ENCODE measurements at regions not wholly inside any gene's neighbourhood (a gene's known extent, or its start where the extent isn't known, plus 50 kb on each side); places are given as distances from the start of the nearest gene placed in this dataset.

DNA sequence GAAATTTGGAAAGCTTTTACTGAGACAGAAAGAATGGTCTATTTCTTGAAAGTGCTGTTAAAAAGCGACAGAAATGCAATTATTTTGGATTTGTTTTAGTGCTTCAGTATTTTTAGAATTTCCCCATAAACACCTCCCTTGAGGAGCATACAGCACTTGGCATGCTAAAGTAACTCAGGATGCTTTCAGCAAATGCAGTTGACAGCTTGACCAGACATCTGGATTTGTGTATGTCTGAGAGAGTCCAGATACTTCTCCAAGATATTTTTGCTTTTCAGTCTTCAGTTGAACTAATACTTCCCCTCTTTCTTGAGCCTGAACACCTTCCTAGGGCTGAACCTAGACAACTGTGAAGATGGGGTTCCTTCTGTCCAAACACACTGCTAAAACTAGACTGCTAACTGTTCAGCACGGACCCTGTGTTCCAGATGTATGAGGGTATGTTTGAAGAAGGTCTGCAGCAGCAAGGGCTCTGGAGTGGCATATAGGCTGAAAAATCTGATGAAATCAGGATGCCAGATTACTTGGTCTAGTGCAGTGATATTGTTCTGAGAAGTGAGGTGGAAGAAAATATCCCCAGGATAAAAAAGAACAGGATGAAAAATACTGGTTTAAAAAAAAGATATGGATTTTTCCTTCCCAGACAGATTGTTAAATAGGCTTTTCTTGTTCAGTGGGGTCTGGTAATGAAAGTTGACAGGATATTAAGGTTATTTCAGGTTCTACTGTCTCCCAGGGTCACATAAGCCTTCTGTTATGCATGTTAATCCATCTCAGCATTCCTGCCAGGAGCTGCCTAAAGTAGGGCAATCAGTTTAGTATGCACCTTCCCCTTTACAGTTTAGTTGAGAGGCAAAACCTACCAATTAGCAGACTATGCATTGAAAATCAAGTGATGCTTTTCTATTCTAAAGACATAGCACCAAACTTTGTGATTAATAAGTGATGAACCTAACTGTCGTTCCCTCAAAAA is 516.9 kb upstream of the TBL1XR1 start:
- TF ChIP-seq, protein P1, sequence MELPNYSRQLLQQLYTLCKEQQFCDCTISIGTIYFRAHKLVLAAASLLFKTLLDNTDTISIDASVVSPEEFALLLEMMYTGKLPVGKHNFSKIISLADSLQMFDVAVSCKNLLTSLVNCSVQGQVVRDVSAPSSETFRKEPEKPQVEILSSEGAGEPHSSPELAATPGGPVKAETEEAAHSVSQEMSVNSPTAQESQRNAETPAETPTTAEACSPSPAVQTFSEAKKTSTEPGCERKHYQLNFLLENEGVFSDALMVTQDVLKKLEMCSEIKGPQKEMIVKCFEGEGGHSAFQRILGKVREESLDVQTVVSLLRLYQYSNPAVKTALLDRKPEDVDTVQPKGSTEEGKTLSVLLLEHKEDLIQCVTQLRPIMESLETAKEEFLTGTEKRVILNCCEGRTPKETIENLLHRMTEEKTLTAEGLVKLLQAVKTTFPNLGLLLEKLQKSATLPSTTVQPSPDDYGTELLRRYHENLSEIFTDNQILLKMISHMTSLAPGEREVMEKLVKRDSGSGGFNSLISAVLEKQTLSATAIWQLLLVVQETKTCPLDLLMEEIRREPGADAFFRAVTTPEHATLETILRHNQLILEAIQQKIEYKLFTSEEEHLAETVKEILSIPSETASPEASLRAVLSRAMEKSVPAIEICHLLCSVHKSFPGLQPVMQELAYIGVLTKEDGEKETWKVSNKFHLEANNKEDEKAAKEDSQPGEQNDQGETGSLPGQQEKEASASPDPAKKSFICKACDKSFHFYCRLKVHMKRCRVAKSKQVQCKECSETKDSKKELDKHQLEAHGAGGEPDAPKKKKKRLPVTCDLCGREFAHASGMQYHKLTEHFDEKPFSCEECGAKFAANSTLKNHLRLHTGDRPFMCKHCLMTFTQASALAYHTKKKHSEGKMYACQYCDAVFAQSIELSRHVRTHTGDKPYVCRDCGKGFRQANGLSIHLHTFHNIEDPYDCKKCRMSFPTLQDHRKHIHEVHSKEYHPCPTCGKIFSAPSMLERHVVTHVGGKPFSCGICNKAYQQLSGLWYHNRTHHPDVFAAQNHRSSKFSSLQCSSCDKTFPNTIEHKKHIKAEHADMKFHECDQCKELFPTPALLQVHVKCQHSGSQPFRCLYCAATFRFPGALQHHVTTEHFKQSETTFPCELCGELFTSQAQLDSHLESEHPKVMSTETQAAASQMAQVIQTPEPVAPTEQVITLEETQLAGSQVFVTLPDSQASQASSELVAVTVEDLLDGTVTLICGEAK (IDR thresholded peaks at IDR 0.05): no peak
- TF ChIP-seq, protein P1 (CRISPR knock-in tag; IDR thresholded peaks at IDR 0.05): no peak
- no peak for TF ChIP-seq YY1 (IDR thresholded peaks at IDR 0.05; ENCODE audit: insufficient read depth, insufficient replicate concordance, low read depth, low read length)
- no peak for TF ChIP-seq SIN3A (IDR thresholded peaks at IDR 0.05; ENCODE audit: borderline replicate concordance, low read depth, low read length)
- TF ChIP-seq FOXM1 (CRISPR knock-in tag; IDR thresholded peaks at IDR 0.05): no peak
- no peak for TF ChIP-seq ZNF629 (CRISPR knock-in tag; conservative IDR thresholded peaks at IDR 0.05)
- TF ChIP-seq, protein P2, sequence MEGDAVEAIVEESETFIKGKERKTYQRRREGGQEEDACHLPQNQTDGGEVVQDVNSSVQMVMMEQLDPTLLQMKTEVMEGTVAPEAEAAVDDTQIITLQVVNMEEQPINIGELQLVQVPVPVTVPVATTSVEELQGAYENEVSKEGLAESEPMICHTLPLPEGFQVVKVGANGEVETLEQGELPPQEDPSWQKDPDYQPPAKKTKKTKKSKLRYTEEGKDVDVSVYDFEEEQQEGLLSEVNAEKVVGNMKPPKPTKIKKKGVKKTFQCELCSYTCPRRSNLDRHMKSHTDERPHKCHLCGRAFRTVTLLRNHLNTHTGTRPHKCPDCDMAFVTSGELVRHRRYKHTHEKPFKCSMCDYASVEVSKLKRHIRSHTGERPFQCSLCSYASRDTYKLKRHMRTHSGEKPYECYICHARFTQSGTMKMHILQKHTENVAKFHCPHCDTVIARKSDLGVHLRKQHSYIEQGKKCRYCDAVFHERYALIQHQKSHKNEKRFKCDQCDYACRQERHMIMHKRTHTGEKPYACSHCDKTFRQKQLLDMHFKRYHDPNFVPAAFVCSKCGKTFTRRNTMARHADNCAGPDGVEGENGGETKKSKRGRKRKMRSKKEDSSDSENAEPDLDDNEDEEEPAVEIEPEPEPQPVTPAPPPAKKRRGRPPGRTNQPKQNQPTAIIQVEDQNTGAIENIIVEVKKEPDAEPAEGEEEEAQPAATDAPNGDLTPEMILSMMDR (CRISPR knock-in tag; IDR thresholded peaks at IDR 0.05): no peak
- TF ChIP-seq SRF (IDR thresholded peaks at IDR 0.05; ENCODE audit: low read depth, low read length): no peak
